K562 (cell line): ENCODE measurements at regions not wholly inside any gene's neighbourhood (a gene's known extent, or its start where the extent isn't known, plus 50 kb on each side); places are given as distances from the start of the nearest gene placed in this dataset.

Source experiments
- ADNP ChIP-seq: fragments of 200-800 bp; sonication (Bioruptor generic); IDR thresholded peaks from 2 replicates; pipeline ENCODE4 v1.6.1; 2016; ENCODE audit warnings: missing genetic modification characterization, missing compliant biosample characterization
- BRD9 ChIP-seq: fragments of 450-650 bp; IDR thresholded peaks from 2 replicates; pipeline ENCODE4 v1.6.1; 2018; ENCODE audit warnings: low read depth; ENCODE audit not compliant: partially characterized antibody
- CBFA2T3 ChIP-seq: fragments of 450-650 bp; IDR thresholded peaks from 2 replicates; pipeline ENCODE4 v1.6.1; 2017
- E2F5 ChIP-seq: sonication (generic); formaldehyde crosslinking; IDR thresholded peaks from 2 replicates; pipeline ENCODE4 v1.8.0; 2022; ENCODE audit warnings: mild to moderate bottlenecking, missing genetic modification reagents
- EHMT2 ChIP-seq: fragments of 450-650 bp; IDR thresholded peaks from 2 replicates; pipeline ENCODE4 v1.6.1; 2018; ENCODE audit warnings: antibody characterized with exemption
- EWSR1 ChIP-seq: fragments of 450-650 bp; IDR thresholded peaks from 2 replicates; pipeline ENCODE4 v1.6.1; 2018; ENCODE audit warnings: borderline replicate concordance, mild to moderate bottlenecking, low read depth, moderate library complexity; ENCODE audit not compliant: partially characterized antibody
- FOXK2 ChIP-seq, 2 experiments: fragments of 450-650 bp; IDR thresholded peaks in 1 of 2; conservative IDR thresholded peaks in 1 of 2; 2 replicates each; pipeline ENCODE4 v1.6.1; 2016; ENCODE audit warnings: low read depth in 2 of 2, mild to moderate bottlenecking in 1 of 2
- KDM5B ChIP-seq: fragments of 200-600 bp; sonication (generic); IDR thresholded peaks from 2 replicates; pipeline ENCODE4 v1.6.1; 2012; ENCODE audit warnings: low read depth, mild to moderate bottlenecking, moderate library complexity, low read length, control low read depth, inconsistent platforms; ENCODE audit not compliant: insufficient replicate concordance
- MEIS2 ChIP-seq: fragments of 450-650 bp; IDR thresholded peaks from 2 replicates; pipeline ENCODE4 v1.6.1; 2014; ENCODE audit warnings: mild to moderate bottlenecking; ENCODE audit not compliant: partially characterized antibody
- PHF20 ChIP-seq: fragments of 450-650 bp; IDR thresholded peaks from 2 replicates; pipeline ENCODE4 v1.6.1; 2018; ENCODE audit not compliant: partially characterized antibody
- RBM14 ChIP-seq: fragments of 200-400 bp; formaldehyde crosslinking; IDR thresholded peaks from 2 replicates; pipeline ENCODE4 v1.6.1; 2018; ENCODE audit warnings: low read depth, mild to moderate bottlenecking, low read length, moderate library complexity, borderline replicate concordance; ENCODE audit not compliant: insufficient read depth
- RBM17 ChIP-seq: fragments of 200-400 bp; formaldehyde crosslinking; IDR thresholded peaks from 2 replicates; pipeline ENCODE4 v1.6.1; 2017; ENCODE audit warnings: low read depth, mild to moderate bottlenecking, low read length, borderline replicate concordance
- SREBF2 ChIP-seq: sonication (generic); formaldehyde crosslinking; IDR thresholded peaks from 2 replicates; pipeline ENCODE4 v1.4.0; 2020; ENCODE audit warnings: mild to moderate bottlenecking, missing genetic modification reagents
- TAF15 ChIP-seq: fragments of 200-400 bp; formaldehyde crosslinking; IDR thresholded peaks from 2 replicates; pipeline ENCODE4 v1.6.1; 2017; ENCODE audit warnings: mild to moderate bottlenecking, low read depth, low read length, moderate library complexity
- TAF9B ChIP-seq: fragments of 450-650 bp; IDR thresholded peaks from 2 replicates; pipeline ENCODE4 v1.6.1; 2018; ENCODE audit warnings: mild to moderate bottlenecking; ENCODE audit not compliant: partially characterized antibody
- ZBTB17 ChIP-seq: fragments of 450-650 bp; formaldehyde crosslinking; IDR thresholded peaks from 2 replicates; pipeline ENCODE4 v1.4.0; 2020; ENCODE audit warnings: mild to moderate bottlenecking
- ZKSCAN8 ChIP-seq: fragments of 200-800 bp; sonication (Bioruptor generic); IDR thresholded peaks from 2 replicates; pipeline ENCODE4 v1.6.1; 2016; ENCODE audit warnings: missing genetic modification characterization, missing compliant biosample characterization
- ZNF354B ChIP-seq: fragments of 250-450 bp; sonication (Bioruptor Pico); IDR thresholded peaks from 2 replicates; pipeline ENCODE4 v1.4.0; 2020
- TF ChIP-seq, protein P1 (sequence below): fragments of 450-650 bp; IDR thresholded peaks from 2 replicates; pipeline ENCODE4 v1.6.1; 2018; ENCODE audit warnings: mild to moderate bottlenecking, low read depth; ENCODE audit not compliant: partially characterized antibody

- TF ChIP-seq TAF15 (no peak), EWSR1 (no peak), CBFA2T3 (peak; percentile 78), E2F5 (no peak), ZNF354B (CRISPR knock-in tag) (no peak), FOXK2 (conservative IDR thresholded peaks at IDR 0.05 in 1 of 2, IDR thresholded peaks at IDR 0.05 in 1 of 2; ENCODE audit: low read depth in 2 of 2) (no peak), MEIS2 (peak; percentile 64), EHMT2 (no peak), RBM14 (no peak), BRD9 (no peak), TAF9B (no peak), PHF20 (no peak), SREBF2 (no peak), ADNP (tag) (0 out of 2 replicates have a peak, but pooled peaks have one; percentile 39), ZBTB17 (peak; percentile 43; the same call in 1 of the 2 replicates), KDM5B (no peak), RBM17 (no peak), ZKSCAN8 (CRISPR knock-in tag) (no peak)
- TF ChIP-seq, protein P1, sequence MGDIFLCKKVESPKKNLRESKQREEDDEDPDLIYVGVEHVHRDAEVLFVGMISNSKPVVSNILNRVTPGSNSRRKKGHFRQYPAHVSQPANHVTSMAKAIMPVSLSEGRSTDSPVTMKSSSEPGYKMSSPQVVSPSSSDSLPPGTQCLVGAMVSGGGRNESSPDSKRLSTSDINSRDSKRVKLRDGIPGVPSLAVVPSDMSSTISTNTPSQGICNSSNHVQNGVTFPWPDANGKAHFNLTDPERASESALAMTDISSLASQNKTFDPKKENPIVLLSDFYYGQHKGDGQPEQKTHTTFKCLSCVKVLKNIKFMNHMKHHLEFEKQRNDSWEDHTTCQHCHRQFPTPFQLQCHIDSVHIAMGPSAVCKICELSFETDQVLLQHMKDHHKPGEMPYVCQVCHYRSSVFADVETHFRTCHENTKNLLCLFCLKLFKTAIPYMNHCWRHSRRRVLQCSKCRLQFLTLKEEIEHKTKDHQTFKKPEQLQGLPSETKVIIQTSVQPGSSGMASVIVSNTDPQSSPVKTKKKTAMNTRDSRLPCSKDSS, result no peak
Observed at GRCh38 chr7:12957487-12957886, 270.1 kb downstream of the ARL4A start (continued).
